Natural killer cell treated with Interleukin-12 subunit alpha and Interleukin-12 subunit beta and Interleukin-15 and Interleukin-18, amount 100 ng/mL, for 72 hours (primary cell): ENCODE measurements at regions not wholly inside any gene's neighbourhood (a gene's known extent, or its start where the extent isn't known, plus 50 kb on each side); places are given as distances from the start of the nearest gene placed in this dataset.
A peak's percentile ranks its signal among the peaks of the same experiment; 100 is the strongest.

Source experiments
- ATAC-seq, 2 donors: fragments of 150-1000 bp; cut with Tn5 transposase in 1 of 2; sonication (Bioruptor Pico), chemical (Tn5 transposase) in 1 of 2; 2 replicates each; pipeline ENCODE4 v1.10.0; 2021
- DNase-seq: peaks from one replicate; pipeline ENCODE4 v3.0.0; 2022; ENCODE audit warnings: low spot score
- H3K27ac Mint-ChIP-seq, 2 donors: 1 replicate in 1 of 2; 2 replicates in 1 of 2; pipeline ENCODE4 v1.8.0; 2022; ENCODE audit warnings: mixed read lengths in 2 of 2, mild to moderate bottlenecking in 1 of 2, moderate library complexity in 1 of 2
- H3K27me3 Mint-ChIP-seq, 2 donors: 1 replicate in 1 of 2; 2 replicates in 1 of 2; pipeline ENCODE4 v1.8.0; 2022; ENCODE audit warnings: mixed read lengths in 2 of 2
- H3K36me3 Mint-ChIP-seq: one replicate; pipeline ENCODE4 v1.8.0; 2022; ENCODE audit warnings: mixed read lengths
- H3K4me1 Mint-ChIP-seq, 2 donors: 1 replicate in 1 of 2; 2 replicates in 1 of 2; pipeline ENCODE4 v1.8.0; 2022; ENCODE audit warnings: low read depth in 2 of 2, mixed read lengths in 2 of 2, mild to moderate bottlenecking in 1 of 2
- H3K4me3 Mint-ChIP-seq: one replicate; pipeline ENCODE4 v1.8.0; 2022; ENCODE audit warnings: mixed read lengths
- H3K9me3 Mint-ChIP-seq: 2 replicates; pipeline ENCODE4 v1.8.0; 2022; ENCODE audit warnings: mixed read lengths

DNA sequence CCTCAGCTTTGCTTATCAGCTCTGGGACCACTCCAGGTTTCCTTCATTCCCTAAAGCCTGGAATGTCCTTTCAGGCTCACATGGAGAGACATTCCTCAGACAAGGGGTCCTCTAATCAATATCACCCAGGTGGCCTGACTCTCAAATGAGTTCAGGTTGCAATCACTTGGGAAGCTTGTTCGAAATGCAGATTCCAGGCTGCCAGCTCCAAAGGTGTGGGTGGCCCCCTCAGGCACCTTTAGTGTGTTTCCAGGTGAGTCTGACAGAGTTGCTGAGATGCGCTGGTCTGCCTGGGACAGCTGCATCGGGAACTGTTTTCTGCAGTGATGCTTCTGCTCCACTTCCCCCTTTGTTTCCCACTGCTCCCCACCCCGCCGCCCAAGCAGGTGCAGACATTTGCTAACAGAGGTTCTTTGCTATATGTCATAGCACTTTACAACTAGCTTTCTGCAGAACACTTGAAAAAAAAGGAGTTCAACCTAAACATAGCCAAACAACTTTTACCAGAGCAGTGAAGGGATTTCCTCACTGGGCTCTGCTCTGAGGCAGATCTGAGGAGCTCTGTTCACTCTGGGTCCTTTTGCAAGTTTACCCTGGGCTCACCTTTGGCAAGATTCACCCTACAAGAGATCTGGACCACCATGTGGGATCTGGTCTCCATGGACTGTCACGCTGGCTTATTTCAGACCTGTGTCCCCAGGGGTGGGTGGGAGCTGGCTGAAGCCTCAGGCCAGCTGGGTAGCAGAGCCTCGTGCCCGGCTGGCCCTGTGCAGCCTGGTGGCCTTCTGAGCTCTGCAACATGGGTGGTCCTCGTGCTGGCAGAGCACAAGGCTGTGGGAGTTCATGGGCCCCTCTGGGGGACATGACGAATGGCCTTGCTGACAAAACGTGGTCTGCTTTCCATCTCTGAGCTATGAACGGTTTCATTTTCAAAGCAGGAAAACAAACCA, 539.6 kb downstream of the CCDC171 start:
- ATAC-seq (peak in 1 of 2 donors; percentile 36), DNase-seq (no peak)
- H3K4me3 Mint-ChIP-seq, result no peak overlapping the region
- peaks cover 8% of the 10 kb centered on the region for H3K9me3 Mint-ChIP-seq
- H3K4me1 Mint-ChIP-seq, result no peaks in the 10 kb centered on the region
- no peak overlapping the region for H3K27ac Mint-ChIP-seq
- H3K27me3 Mint-ChIP-seq, result peaks cover 7% of the 10 kb centered on the region in 2 donors
- peaks cover 5% of the 10 kb centered on the region for H3K36me3 Mint-ChIP-seq

DNA sequence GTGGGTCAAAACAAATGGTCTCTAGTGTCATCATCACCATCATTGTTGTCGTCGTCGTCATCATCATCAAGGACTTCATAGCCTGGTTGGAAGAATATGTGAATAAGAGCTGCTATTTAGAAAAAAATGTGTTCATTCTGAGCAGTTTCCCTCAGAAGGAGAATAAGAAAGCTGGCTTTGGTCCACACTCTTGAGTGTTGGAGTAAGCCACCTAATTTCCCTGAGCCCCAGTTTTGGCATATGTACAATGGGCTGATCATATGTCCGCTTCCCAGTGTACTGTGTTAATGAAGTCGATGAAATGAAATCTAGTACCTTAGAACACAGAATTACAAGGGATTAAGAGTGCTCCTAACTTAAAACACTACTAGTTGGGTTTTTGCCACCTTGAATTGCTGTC, 545.5 kb downstream of the CCDC171 start:
- Mint-ChIP-seq H3K36me3 (peaks cover 5% of the 10 kb centered on the region), H3K27me3 (peaks cover 5 to 12% of the 10 kb centered on the region in 2 donors), H3K27ac (no peak overlapping the region), H3K4me1 (no peaks in the 10 kb centered on the region), H3K4me3 (no peak overlapping the region), H3K9me3 (peaks cover 6% of the 10 kb centered on the region)
- no peak for ATAC-seq
- no peak for DNase-seq

DNA sequence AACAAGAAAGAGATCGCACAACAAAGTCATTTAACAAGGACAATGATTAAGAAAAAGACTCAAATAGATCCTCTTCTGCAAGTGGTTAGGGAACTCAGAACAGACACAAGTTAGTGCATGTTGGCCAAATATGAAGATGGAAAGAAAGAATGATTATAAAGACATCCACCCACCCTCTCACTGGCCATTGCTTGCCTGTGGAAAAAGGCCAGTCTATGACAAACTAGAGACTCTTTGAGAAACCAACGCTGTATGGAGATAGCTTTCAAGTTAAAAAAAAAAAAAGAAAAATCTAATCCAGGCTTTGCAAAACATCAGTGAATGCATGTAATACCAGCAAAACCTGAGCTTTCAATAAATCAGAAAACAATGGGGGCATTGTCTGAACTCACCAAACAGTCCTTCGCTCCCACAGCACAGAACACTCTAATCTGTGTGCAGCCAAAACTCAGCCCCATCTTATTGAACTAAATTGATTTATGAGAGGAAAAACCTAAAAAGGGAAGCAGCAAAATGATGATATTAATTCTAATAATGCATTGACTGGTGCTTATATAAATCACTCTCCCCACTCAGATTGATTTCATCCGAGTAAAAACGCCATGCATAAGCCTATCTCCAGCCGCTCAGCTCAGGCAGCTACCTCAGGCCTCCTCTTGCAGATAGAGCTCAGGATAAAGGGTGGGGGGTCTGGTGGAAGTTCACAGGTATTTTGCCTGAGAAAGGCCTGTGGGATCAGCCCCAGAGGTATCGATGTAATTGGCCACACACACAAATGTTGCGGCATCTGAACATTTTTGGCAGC, 547.1 kb downstream of the CCDC171 start:
- H3K9me3 Mint-ChIP-seq, result peaks cover 3% of the 10 kb centered on the region
- H3K27ac Mint-ChIP-seq, result no peak overlapping the region
- no peak overlapping the region for H3K4me3 Mint-ChIP-seq
- ATAC-seq (no peak), DNase-seq (no peak)
- peaks cover 5 to 12% of the 10 kb centered on the region in 2 donors for H3K27me3 Mint-ChIP-seq
- H3K36me3 Mint-ChIP-seq, result peaks cover 5% of the 10 kb centered on the region
- H3K4me1 Mint-ChIP-seq, result no peaks in the 10 kb centered on the region

DNA sequence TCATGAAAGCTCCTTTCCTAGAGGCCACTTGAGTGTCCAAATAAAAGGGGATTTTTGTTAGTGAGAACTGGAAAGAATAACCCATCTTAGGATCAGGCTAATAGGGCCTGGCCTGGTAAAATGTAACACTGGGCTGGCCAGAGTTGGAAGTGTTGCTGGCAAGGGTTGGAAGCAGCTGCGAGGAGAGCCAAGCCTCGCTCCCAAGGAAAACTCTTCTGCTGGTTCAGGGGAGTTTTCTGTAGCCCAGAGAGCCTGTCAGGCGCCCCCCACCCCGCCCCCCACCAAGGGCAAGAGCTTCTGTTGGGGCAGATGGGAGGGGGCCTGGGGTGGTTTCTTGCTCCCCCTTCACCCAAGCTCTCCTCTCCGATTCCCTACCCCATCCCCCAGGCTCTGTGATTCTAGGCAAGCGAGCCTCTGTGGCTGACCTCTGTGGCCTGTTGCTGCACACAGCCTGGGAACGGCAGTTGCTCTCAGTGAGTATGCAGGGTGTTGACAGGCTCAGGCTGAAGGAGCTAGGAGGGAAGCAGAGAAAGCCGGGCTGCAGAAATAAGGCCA, 547.8 kb downstream of the CCDC171 start:
- DNase-seq, result no peak
- Mint-ChIP-seq H3K27me3 (peaks cover 2 to 6% of the 10 kb centered on the region in 2 donors), H3K36me3 (peaks cover under 1% of the 10 kb centered on the region)

DNA sequence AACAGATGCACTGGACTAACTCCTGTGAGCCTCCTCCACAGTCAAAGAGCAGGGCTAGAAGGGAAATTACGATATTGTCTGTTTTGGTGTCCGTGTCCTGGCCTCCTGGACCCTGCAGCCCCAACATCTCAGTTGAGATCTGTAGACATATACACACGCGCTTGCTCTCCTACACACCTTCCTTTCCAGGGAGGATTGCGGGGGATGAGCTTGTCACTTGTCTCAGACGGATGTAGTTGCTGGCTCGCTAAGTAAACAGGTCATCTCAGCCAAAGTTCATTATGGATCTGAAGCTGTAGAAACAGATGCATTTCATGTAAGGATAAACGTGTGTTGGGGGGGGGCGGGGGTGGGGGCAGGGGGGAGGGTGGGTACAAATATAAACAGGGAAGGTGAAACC, 549.3 kb downstream of the CCDC171 start:
- Mint-ChIP-seq H3K27ac (no peak overlapping the region), H3K27me3 (peaks cover 0 to 5% of the 10 kb centered on the region in 2 donors), H3K4me3 (no peak overlapping the region), H3K9me3 (no peaks in the 10 kb centered on the region), H3K36me3 (no peaks in the 10 kb centered on the region), H3K4me1 (no peaks in the 10 kb centered on the region)
- DNase-seq (no peak), ATAC-seq (no peak)

More for the DNA sequence above, 547.8 kb downstream of the CCDC171 start:
- Mint-ChIP-seq H3K27ac (no peak overlapping the region), H3K9me3 (no peaks in the 10 kb centered on the region), H3K4me1 (no peaks in the 10 kb centered on the region), H3K4me3 (no peak overlapping the region)
- no peak for ATAC-seq

DNA sequence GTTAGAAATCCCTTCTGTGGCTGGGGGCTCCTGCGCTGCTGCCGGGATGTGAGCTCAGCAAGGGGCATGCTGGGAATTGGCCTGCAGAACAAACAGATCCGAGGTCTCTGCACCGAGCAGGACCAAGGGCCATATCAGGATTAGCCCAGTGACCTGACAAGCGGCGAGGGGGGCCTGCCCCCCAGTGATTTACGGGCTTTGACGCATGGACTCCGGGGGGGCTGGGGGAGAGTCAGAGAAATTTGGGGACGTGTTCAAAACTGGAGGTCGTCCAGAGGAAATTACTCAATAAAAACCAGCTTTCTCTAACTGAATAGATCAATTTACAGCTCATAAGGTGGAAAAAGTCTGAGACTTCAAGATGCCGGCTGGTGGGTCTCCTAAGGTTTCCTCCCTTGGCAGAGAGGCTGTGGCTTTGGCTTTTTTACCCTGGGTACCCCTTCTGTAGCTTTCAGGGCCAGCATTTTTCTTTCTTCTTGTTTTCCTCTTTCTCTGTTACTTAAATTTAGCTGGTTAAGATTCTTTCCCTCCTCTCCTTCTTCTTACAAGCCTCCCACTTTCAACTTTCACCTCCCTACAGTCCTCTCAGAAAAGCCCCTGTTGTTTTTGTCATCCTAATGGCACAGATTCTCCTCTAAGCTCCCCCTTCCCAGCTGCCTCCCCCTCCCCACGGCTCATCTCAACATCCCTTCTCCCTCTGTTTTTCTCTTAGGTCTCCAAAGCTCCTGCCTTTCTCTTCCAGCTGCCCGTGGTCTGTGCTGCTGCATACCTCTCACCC, 551.0 kb downstream of the CCDC171 start:
- no peak overlapping the region for H3K4me3 Mint-ChIP-seq
- no peaks in the 10 kb centered on the region for H3K9me3 Mint-ChIP-seq
- no peak overlapping the region for H3K27ac Mint-ChIP-seq
- H3K36me3 Mint-ChIP-seq, result no peaks in the 10 kb centered on the region
- no peaks in the 10 kb centered on the region for H3K4me1 Mint-ChIP-seq
- ATAC-seq, result no peak
- no peaks in the 10 kb centered on the region for H3K27me3 Mint-ChIP-seq
- DNase-seq, result no peak

DNA sequence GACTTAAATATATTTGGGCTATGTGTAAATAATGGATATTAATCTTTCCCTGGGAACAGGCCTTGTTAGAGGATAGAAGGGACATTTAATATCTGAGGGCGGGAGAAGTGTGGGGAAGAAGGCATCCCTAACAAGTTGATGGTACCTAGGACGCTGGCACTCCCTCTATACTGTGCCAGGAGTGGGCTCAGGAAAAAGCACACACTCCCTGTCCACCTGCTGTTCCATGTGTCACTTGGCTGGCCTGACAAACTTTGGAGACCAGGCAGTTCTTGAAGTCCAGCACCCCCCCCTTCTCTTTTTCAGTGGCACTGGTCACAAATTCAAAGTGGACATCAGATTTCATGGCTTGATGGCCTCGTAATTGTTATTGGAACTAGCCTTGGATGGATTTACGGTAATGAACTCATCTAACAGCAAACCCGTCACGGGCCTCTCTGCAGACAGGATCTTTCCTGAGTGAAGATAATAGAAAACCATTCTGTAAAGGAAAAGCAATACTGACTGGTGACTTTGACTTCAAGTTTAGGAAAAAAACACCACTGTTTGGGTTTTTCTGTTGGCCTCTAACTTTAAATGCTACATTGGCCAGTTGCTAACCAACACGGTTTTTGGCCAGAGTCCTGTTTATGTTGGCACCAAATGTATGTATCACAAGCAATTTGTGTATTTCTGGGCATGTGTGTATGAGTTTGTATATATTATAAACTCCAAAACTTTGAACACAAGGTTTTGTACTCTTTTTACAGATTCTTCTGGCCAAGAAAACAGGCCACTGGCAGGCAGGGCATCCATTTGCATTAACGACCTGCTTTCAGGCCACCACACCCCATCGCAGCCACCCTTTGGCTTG, 552.6 kb downstream of the CCDC171 start:
- Mint-ChIP-seq H3K36me3 (no peaks in the 10 kb centered on the region), H3K27me3 (peaks cover 0 to under 1% of the 10 kb centered on the region in 2 donors), H3K27ac (no peak overlapping the region), H3K4me3 (no peak overlapping the region), H3K4me1 (no peaks in the 10 kb centered on the region), H3K9me3 (no peaks in the 10 kb centered on the region)
- DNase-seq (no peak), ATAC-seq (no peak)

DNA sequence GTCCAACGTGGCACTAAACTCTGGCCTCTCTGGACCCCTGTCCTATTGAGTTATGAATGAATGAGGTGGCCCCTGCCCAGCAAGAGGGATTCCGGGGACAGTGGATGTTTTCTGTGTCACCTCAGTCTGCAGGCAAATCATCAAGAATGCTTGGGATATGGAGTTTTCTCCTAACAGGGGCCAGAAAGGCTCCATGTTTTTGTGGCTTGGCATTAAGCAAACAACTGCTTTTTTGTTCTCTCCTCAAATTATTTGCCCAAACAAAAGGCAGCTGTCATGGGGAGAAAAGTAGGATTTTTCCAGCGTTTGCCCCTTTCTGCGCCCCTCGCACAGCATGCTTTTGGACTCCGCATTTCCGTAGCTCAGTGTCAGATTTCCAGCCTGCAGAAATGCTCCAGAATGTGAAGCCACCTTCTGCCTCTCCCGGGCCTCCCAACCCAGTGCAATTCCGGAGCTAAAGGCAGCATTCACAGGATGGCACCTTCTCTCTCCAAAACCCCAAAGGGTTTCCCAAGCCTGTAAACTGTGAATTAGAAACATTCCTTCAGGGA, 553.3 kb downstream of the CCDC171 start:
- H3K4me3 Mint-ChIP-seq, result no peak overlapping the region
- no peaks in the 10 kb centered on the region for H3K9me3 Mint-ChIP-seq
- no peaks in the 10 kb centered on the region for H3K4me1 Mint-ChIP-seq
- H3K27ac Mint-ChIP-seq, result no peak overlapping the region
- no peaks in the 10 kb centered on the region for H3K36me3 Mint-ChIP-seq
- peaks cover 2 to 7% of the 10 kb centered on the region in 2 donors for H3K27me3 Mint-ChIP-seq
- no peak for ATAC-seq
- DNase-seq, result no peak

DNA sequence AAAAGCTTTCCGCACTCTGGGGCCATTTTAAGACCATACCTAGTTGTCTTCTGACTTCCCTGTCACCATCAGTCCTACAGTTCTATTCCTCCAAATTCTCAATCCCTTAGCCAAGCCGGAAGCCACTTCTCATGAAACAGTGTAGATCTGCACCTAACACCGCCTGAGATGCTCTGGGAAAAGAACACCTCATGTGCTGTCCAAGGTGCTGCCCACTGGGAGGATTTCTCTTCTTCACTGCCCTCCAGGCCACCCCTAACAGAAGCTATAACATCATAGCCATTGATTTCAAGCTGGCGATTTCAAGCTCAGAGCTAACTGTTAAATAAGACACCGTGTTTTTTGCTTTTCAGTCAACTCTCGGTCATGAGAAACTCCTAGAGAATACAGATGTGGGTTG, 559.3 kb downstream of the CCDC171 start:
- Mint-ChIP-seq H3K27me3 (peaks cover 7 to 13% of the 10 kb centered on the region in 2 donors), H3K27ac (no peak overlapping the region), H3K4me3 (no peak overlapping the region), H3K9me3 (no peaks in the 10 kb centered on the region), H3K36me3 (no peaks in the 10 kb centered on the region), H3K4me1 (no peaks in the 10 kb centered on the region)
- no peak for DNase-seq
- ATAC-seq, result no peak

DNA sequence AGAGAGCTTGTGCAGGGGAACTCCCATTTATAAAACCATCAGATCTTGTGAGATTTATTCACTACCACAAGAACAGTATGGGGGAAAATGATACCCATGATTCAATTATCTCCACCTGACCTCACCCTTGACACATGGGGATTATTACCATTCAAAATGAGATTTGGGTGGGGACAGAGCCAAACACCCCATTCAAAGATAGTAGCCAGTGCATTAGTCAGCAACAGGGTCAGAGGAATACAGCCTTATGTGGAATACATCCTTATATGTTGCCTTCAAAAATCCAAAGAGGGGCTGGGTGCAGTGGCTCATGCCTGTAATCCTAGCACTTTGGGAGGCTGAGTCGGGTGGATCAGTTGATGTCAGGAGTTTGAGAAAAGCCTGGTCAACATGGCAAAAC, 563.2 kb downstream of the CCDC171 start:
- no peaks in the 10 kb centered on the region for H3K9me3 Mint-ChIP-seq
- no peaks in the 10 kb centered on the region for H3K4me1 Mint-ChIP-seq
- ATAC-seq (no peak), DNase-seq (no peak)
- H3K27ac Mint-ChIP-seq, result no peak overlapping the region
- H3K36me3 Mint-ChIP-seq, result no peaks in the 10 kb centered on the region
- H3K4me3 Mint-ChIP-seq, result no peak overlapping the region
- peaks cover 0 to 18% of the 10 kb centered on the region in 2 donors for H3K27me3 Mint-ChIP-seq

DNA sequence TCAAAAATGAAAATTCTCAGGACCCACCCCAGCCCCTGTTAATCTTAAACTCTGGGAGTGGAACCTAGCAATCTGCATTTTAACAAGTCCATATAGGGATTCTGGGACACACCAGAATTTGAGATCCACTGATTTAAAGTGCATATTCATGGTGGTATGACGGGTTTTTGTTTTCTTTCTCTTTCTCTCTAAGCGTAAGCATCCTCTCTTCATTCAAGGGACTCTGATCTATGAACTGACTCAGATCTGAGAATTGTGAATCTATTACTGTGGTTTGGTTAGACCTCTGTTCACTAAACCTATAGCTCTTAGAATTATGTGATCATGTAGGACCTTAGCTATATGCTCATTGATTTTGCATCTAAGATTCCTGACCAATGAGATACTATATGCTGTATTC, 565.2 kb downstream of the CCDC171 start:
- H3K4me1 Mint-ChIP-seq, result no peaks in the 10 kb centered on the region
- no peaks in the 10 kb centered on the region for H3K9me3 Mint-ChIP-seq
- no peak overlapping the region for H3K4me3 Mint-ChIP-seq
- no peaks in the 10 kb centered on the region for H3K36me3 Mint-ChIP-seq
- DNase-seq (no peak), ATAC-seq (no peak)
- no peak overlapping the region for H3K27ac Mint-ChIP-seq
- peaks cover 0 to 15% of the 10 kb centered on the region in 2 donors for H3K27me3 Mint-ChIP-seq
